ENCODE measurements at regions not wholly inside any gene's neighbourhood (a gene's known extent, or its start where the extent isn't known, plus 50 kb on each side); places are given as distances from the start of the nearest gene placed in this dataset.
"Not testable (repeated sequence)": the region's sequence is repeated elsewhere in the genome, so short reads cannot be mapped to it uniquely, and the experiment has no call there.

DNA sequence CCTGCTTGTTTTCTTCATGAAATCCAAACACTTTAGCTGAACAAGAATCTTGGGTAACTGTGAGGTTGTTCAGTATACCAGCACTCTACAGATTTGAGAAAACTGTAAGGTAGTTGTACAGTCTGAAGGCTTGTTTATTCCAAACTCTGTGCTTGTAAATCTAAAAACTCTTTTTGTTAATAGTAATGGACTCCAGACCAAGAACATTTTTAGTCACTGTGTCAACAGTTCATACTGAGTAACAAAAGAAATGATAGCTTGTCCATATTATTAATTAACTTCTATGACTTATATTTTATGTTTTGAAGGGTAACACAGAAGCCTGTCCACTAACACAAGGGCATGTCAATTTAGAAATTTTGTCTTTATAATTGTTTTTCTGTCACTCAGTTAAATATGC is 72.2 kb upstream of the KYNU start:
- DNase-seq (ENCODE audit: low read depth): no peak
- H3K4me3 ChIP-seq (ENCODE audit: low read length): no peak overlapping the region
- TF ChIP-seq, protein P1, sequence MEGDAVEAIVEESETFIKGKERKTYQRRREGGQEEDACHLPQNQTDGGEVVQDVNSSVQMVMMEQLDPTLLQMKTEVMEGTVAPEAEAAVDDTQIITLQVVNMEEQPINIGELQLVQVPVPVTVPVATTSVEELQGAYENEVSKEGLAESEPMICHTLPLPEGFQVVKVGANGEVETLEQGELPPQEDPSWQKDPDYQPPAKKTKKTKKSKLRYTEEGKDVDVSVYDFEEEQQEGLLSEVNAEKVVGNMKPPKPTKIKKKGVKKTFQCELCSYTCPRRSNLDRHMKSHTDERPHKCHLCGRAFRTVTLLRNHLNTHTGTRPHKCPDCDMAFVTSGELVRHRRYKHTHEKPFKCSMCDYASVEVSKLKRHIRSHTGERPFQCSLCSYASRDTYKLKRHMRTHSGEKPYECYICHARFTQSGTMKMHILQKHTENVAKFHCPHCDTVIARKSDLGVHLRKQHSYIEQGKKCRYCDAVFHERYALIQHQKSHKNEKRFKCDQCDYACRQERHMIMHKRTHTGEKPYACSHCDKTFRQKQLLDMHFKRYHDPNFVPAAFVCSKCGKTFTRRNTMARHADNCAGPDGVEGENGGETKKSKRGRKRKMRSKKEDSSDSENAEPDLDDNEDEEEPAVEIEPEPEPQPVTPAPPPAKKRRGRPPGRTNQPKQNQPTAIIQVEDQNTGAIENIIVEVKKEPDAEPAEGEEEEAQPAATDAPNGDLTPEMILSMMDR (conservative IDR thresholded peaks at IDR 0.05; ENCODE audit: low read length): no peak

DNA sequence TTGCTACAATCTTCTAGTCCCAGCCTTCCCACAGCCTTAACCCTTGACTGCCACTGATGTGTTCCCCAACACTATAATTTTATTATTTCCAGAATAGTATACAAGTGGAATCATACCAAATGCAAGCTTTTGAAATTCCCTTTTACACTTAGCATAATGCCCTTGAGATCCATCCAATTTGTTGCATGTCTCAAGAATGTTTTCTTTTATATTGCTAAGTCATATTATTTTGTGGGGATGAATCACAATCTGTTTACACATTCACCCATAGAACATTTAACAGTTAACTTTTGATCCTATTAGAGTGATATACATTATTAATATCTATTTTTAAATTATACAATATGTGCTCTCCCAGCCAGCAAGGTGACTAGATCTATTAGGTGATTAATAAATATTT is 74.3 kb upstream of the KYNU start:
- no peak for DNase-seq (ENCODE audit: low read depth)
- no peak overlapping the region for H3K4me3 ChIP-seq (ENCODE audit: low read length)
- TF ChIP-seq, protein P1 (conservative IDR thresholded peaks at IDR 0.05; ENCODE audit: low read length): no peak

DNA sequence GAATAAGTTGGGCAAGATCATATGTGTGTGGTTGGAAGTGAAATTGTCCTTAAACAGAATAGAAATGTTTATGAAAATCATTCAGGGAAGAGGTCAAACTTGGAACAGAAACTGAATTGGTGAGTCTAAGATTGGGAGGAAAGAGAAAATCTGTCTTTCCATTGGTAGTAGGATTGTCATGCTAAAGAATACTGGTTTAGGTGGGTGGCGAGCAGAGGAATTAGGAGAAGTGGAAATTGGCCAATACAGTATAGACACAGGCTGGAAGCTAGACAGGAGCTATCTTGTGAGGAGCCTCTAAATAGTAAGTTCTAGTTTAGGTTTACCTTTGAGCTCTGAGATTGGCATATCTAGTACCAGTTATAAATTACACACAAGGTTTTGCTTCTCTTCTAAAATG is 80.9 kb upstream of the KYNU start:
- DNase-seq (ENCODE audit: low read depth): no peak

DNA sequence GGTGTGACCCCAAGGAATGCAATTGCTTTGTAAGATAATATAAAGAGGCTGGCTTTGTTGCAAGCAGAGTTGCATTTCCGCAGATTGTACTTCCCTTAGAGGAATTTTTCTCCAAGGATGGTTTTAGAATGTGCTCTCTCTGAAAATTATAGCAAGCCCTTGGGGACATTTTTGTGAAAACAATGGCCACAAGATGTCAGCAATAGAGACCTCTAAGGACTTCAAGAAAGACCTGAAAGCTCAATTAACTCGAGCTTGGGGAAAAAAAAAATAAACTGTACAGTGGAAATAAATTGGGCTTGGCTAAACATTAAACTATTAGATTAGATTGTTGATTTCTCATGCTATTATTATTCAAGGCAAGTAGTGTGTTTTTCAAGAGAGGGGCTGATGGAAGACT is 81.3 kb upstream of the KYNU start:
- no peak overlapping the region for H3K4me3 ChIP-seq (ENCODE audit: low read length)
- DNase-seq (ENCODE audit: low read depth): no peak
- TF ChIP-seq, protein P1 (conservative IDR thresholded peaks at IDR 0.05; ENCODE audit: low read length): no peak

More for the DNA sequence above, 80.9 kb upstream of the KYNU start:
- no peak overlapping the region for H3K4me3 ChIP-seq (ENCODE audit: low read length)
- TF ChIP-seq, protein P1 (conservative IDR thresholded peaks at IDR 0.05; ENCODE audit: low read length): no peak

DNA sequence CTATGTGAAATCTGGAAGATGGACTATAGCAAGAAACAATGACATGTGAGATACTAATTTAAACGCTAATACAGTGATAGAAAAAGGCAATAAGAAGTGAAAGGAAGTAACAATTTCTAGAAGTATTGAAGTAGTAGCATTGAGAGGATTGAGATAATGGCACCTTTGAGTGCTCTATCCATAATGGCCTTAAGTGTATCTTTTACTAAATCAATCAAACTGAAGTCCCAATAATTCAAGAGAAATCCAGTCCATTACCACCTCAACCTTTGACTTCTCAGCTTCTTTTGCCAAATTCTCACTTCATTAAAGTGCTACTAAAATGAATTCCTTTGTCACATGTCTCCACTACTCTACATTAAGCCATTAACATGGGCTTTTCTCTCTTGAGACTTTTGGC is 82.6 kb upstream of the KYNU start:
- no peak for DNase-seq (ENCODE audit: low read depth)
- TF ChIP-seq, protein P1 (conservative IDR thresholded peaks at IDR 0.05; ENCODE audit: low read length): no peak
- no peak overlapping the region for H3K4me3 ChIP-seq (ENCODE audit: low read length)

DNA sequence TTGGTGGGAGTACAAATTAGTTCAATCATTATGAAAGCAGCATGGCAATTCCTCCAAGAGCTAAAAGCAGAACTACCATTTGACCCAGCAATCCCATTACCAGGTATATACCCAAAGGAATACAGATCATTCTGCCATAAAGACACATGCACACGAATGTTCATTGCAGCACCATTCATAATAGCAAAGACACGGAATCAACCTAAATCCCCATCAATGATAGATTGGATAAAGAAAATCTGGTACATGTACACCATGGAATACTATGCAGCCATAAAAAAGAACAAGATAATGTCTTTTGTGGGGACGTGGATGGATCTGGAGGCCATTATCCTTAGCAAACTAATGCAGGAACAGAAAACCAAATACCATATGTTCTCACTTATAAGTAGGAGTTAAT is 85.1 kb upstream of the KYNU start:
- DNase-seq (ENCODE audit: low read depth); H3K4me3 ChIP-seq (ENCODE audit: low read length): not testable (repeated sequence)

DNA sequence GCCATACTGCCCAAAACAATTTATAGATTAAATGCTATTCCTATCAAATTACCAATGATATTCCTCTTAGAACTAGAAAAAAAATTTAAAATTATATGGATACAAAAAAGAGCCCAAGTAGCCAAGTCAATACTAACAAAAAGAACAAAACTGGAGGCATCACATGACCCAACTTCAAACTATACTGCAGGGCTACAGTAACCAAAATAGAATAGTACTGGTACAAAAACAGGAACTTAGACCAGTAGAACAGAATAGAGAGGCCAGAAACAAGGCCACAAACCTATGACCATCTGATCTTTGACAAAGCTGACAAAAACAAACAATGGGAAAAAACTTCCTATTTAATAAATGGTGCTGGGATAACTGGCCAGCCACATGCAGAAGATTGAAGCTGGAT is 86.1 kb upstream of the KYNU start:
- H3K4me3 ChIP-seq (ENCODE audit: low read length): no peak overlapping the region
- TF ChIP-seq, protein P1 (conservative IDR thresholded peaks at IDR 0.05; ENCODE audit: low read length): no peak
- no peak for DNase-seq (ENCODE audit: low read depth)
